Esophagus muscularis mucosa (tissue), 4 donors: ENCODE measurements at regions not wholly inside any gene's neighbourhood (a gene's known extent, or its start where the extent isn't known, plus 50 kb on each side); places are given as distances from the start of the nearest gene placed in this dataset.

Source experiments
- DNase-seq: peaks from one replicate; pipeline ENCODE4 v3.0.0-alpha.2; 2017; ENCODE audit errors: extremely low spot score
- H3K27ac ChIP-seq, 4 donors: fragments of 200-600 bp; sonication (generic); replicated peaks in 1 of 4; 1 replicate in 3 of 4; 2 replicates in 1 of 4; pipeline ENCODE4 v1.5.1; 2016 to 2019; ENCODE audit warnings: mild to moderate bottlenecking in 1 of 4
- H3K27me3 ChIP-seq, 4 donors: fragments of 200-600 bp; sonication (generic); one replicate each; pipeline versions ENCODE4 v1.5.1 to v1.6.0; 2016 to 2019
- H3K36me3 ChIP-seq, 4 donors: fragments of 200-600 bp; sonication (generic); one replicate each; pipeline ENCODE4 v1.5.1; 2016 to 2019
- H3K4me1 ChIP-seq, 4 donors: fragments of 200-600 bp; sonication (generic); one replicate each; pipeline ENCODE4 v1.5.1; 2016 to 2019
- H3K4me3 ChIP-seq, 4 donors: fragments of 200-600 bp; sonication (generic); 1 replicate in 2 of 4; 2 replicates in 2 of 4; pipeline ENCODE4 v1.5.1; 2016 to 2019; ENCODE audit warnings: mild to moderate bottlenecking in 4 of 4, moderate library complexity in 1 of 4
- H3K9me3 ChIP-seq, 4 donors: fragments of 200-600 bp; sonication (generic); 1 replicate in 3 of 4; 2 replicates in 1 of 4; pipeline ENCODE4 v1.5.1; 2016 to 2019
- EP300 ChIP-seq: sonication (generic); formaldehyde crosslinking; IDR thresholded peaks from one replicate; pipeline ENCODE4 v1.6.1; 2017; ENCODE audit warnings: antibody characterized with exemption
- POLR2A ChIP-seq: fragments of 450-650 bp; IDR thresholded peaks from one replicate; pipeline ENCODE4 v1.6.1; 2017; ENCODE audit warnings: antibody characterized with exemption, moderate library complexity, mild to moderate bottlenecking, low read depth
- POLR2AphosphoS5 ChIP-seq, 2 donors: sonication (generic); formaldehyde crosslinking; IDR thresholded peaks; one replicate each; pipeline ENCODE4 v1.6.1; 2017; ENCODE audit warnings: antibody characterized with exemption in 2 of 2
- whole genome bisulfite sequencing: methylation state at CpG from one replicate; pipeline ENCODE4 v1.1.5; 2018; 5-methylcytosine and 5-hydroxymethylcytosine counted together
- intact Hi-C: fragments of 100-400 bp; cut with DNase I; formaldehyde crosslinking; loops from one replicate; pipeline ENCODE4 v1.15.1; 2023
- TF ChIP-seq, protein P1 (sequence below), 3 experiments: fragments of 200-600 bp in 2 of 3; fragments of 450-650 bp in 1 of 3; sonication (generic) in 2 of 3; IDR thresholded peaks; one replicate each; pipeline ENCODE4 v1.5.1; 2017 to 2019; ENCODE audit warnings: antibody characterized with exemption in 3 of 3, mild to moderate bottlenecking in 2 of 3, moderate library complexity in 1 of 3

DNA sequence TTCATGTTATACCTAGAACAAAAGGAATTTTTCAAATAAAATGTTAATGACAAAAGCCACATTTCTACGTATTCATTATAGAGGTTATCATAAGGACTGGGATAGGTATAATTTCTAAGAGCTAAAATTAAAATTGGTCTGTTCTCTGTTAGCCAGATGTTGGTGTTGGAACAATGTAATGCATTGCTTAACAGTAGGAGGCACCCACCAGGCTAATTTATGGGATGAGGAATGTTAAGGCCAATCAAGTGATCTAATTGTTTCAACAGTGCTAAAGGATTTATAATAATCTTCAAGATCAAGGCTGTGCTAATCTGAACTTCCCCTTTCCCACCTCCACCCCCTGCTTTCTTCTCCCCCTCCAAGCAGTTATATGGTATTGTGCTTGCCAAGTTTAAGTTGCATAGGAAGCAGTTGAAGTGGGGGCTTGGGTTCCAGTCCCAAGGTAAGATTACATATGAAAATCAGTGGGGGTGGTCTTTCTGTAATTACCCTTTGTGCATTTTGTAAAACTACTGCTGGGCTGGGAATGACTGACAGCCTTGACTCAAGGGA, 89.2 kb upstream of the BACH2 start:
- H3K4me1 ChIP-seq: no peaks in the 10 kb centered on the region
- no peak overlapping the region for H3K27ac ChIP-seq
- no peaks in the 10 kb centered on the region for H3K27me3 ChIP-seq
- no peak overlapping the region for H3K4me3 ChIP-seq
- no peak for DNase-seq
- H3K9me3 ChIP-seq: no peaks in the 10 kb centered on the region
- TF ChIP-seq, protein P1, sequence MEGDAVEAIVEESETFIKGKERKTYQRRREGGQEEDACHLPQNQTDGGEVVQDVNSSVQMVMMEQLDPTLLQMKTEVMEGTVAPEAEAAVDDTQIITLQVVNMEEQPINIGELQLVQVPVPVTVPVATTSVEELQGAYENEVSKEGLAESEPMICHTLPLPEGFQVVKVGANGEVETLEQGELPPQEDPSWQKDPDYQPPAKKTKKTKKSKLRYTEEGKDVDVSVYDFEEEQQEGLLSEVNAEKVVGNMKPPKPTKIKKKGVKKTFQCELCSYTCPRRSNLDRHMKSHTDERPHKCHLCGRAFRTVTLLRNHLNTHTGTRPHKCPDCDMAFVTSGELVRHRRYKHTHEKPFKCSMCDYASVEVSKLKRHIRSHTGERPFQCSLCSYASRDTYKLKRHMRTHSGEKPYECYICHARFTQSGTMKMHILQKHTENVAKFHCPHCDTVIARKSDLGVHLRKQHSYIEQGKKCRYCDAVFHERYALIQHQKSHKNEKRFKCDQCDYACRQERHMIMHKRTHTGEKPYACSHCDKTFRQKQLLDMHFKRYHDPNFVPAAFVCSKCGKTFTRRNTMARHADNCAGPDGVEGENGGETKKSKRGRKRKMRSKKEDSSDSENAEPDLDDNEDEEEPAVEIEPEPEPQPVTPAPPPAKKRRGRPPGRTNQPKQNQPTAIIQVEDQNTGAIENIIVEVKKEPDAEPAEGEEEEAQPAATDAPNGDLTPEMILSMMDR (IDR thresholded peaks at IDR 0.05): no peak
- no peak for TF ChIP-seq POLR2AphosphoS5 (IDR thresholded peaks at IDR 0.05)
- TF ChIP-seq POLR2A: no peak
- H3K36me3 ChIP-seq: no peaks in the 10 kb centered on the region
- intact Hi-C loops: no loop called here
- WGBS: 94% methylated on average over 1 of the region's 1 CpG

DNA sequence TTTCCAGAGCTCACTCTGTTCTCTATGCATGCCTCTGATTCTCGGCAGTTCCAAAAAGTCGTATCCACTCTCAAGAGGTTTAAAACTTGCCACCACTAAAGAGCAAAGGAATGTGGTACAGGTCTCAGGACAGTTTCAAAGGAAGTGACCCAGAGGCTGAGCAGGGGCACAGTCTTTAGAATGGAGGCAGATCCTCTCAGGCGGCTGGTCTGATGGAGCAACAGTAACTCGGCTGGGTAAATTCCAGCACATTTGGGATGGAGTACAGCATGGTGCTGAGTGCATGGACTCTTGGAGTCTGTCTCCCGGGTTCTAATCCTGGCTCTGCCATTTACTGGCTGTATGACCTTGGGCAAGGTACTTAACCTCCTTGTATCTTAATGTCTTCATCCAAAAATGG, 88.1 kb upstream of the BACH2 start:
- intact Hi-C loops: no loop called here
- no peaks in the 10 kb centered on the region for H3K36me3 ChIP-seq
- DNase-seq: no peak
- no peak overlapping the region for H3K27ac ChIP-seq
- no peaks in the 10 kb centered on the region for H3K4me1 ChIP-seq
- H3K27me3 ChIP-seq: no peaks in the 10 kb centered on the region
- 91% methylated on average over 5 of the region's 5 CpGs for WGBS
- H3K9me3 ChIP-seq: no peaks in the 10 kb centered on the region
- no peak for TF ChIP-seq EP300
- no peak for TF ChIP-seq POLR2AphosphoS5 (IDR thresholded peaks at IDR 0.05)
- TF ChIP-seq, protein P1 (IDR thresholded peaks at IDR 0.05): no peak
- H3K4me3 ChIP-seq: no peak overlapping the region

DNA sequence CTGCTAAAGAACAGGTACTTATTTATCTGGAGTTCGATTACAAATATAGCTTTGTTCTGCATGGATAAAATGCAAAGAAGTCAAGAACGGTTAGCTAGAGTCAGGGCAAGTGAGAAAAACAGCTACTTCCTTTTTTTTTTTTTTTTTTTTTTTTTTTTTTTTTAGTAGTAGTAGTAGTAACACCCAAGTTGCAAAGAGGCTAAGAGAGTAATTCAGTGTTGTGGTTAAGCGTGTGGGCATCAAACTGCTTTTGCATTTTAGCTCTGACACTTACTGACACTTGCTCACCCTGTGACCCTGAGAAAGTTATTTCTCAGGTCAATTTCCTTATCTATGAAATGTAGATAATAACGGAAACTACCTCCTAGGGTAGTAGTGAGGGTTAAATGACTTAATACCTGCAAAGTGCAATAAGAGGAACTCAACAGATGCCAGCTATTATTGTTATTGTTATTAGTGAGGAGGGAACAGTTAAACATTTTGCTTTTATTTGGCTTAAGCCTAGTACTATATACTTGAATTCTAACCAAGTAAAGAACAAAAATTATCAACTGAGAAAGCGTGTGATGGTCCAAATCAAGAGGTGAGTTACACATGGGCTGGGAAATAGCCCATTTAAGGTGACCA, 86.7 kb upstream of the BACH2 start:
- Histone ChIP-seq H3K36me3 (no peaks in the 10 kb centered on the region), H3K4me1 (no peaks in the 10 kb centered on the region), H3K27me3 (no peaks in the 10 kb centered on the region), H3K9me3 (no peaks in the 10 kb centered on the region), H3K4me3 (no peak overlapping the region), H3K27ac (no peak overlapping the region)
- no peak for DNase-seq
- TF ChIP-seq, protein P1 (IDR thresholded peaks at IDR 0.05): no peak
- intact Hi-C loops: no loop called here
- 66% methylated on average over 5 of the region's 5 CpGs for WGBS

DNA sequence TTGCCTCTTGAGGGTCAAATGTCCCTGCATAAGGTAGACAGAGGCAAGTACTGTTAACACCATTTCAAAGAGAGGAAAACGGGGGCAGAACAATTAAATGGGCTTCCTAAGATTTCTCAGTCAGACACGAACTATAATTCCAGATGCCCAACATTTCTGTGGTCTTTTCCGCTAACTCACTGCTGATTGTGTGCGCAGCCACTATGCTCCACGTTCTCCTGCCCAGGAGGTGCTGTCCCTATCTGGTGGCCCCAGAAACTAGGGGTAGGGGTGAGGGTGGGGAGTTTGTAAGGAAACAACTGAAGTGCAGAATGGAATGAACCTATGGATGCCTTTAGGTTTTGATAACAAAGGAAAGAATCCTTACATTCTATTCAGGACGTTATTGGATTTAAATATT, 86.1 kb upstream of the BACH2 start:
- H3K36me3 ChIP-seq: no peaks in the 10 kb centered on the region
- TF ChIP-seq POLR2AphosphoS5 (IDR thresholded peaks at IDR 0.05) (no peak), EP300 (no peak), POLR2A (no peak)
- TF ChIP-seq, protein P1 (IDR thresholded peaks at IDR 0.05): no peak
- H3K27me3 ChIP-seq: no peaks in the 10 kb centered on the region
- no peak overlapping the region for H3K27ac ChIP-seq
- no peaks in the 10 kb centered on the region for H3K4me1 ChIP-seq
- no peak overlapping the region for H3K4me3 ChIP-seq
- DNase-seq: no peak
- intact Hi-C loops: no loop called here
- H3K9me3 ChIP-seq: no peaks in the 10 kb centered on the region
- WGBS: 68% methylated on average over 6 of the region's 6 CpGs
